ENCODE measurements at regions not wholly inside any gene's neighbourhood (a gene's known extent, or its start where the extent isn't known, plus 50 kb on each side); places are given as distances from the start of the nearest gene placed in this dataset.

- Mint-ChIP-seq H3K9me3 (peaks cover 9% of the 10 kb centered on the region), H3K36me3 (no peaks in the 10 kb centered on the region), H3K4me1 (ENCODE audit: low read depth) (no peaks in the 10 kb centered on the region), H3K4me3 (no peak overlapping the region), H3K27me3 (no peaks in the 10 kb centered on the region), H3K27ac (no peak overlapping the region)
- no peak for DNase-seq
- ChIA-PET POLR2A (no interaction called here), CTCF (no interaction called here)
- intact Hi-C loops (cut with micrococcal nuclease): no loop called here
Observed at GRCh38 chr3:21357241-21357640, 393.8 kb downstream of the ZNF385D start.

GRCh38 chr3:21356402-21356801 is 394.6 kb downstream of the ZNF385D start:
- CTCF ChIA-PET: no interaction called here
- no peaks in the 10 kb centered on the region for H3K27me3 Mint-ChIP-seq
- intact Hi-C loops (cut with micrococcal nuclease): no loop called here
- no peaks in the 10 kb centered on the region for H3K36me3 Mint-ChIP-seq
- no peak overlapping the region for H3K27ac Mint-ChIP-seq
- peaks cover 10% of the 10 kb centered on the region for H3K9me3 Mint-ChIP-seq
- POLR2A ChIA-PET: interaction anchor here (0.6 kb wide), 1 partner anchor 56 kb away, joined by 5 read pairs; no protein-coding TSS in a partner anchor
- H3K4me1 Mint-ChIP-seq (ENCODE audit: low read depth): no peaks in the 10 kb centered on the region
- no peak for DNase-seq
- no peak overlapping the region for H3K4me3 Mint-ChIP-seq

GRCh38 chr3:21345382-21345976 is 405.5 kb downstream of the ZNF385D start:
- Mint-ChIP-seq H3K4me1 (ENCODE audit: low read depth) (no peaks in the 10 kb centered on the region), H3K9me3 (peaks cover 6% of the 10 kb centered on the region)
- CTCF ChIA-PET: no interaction called here

GRCh38 chr3:21331857-21332256 is 419.2 kb downstream of the ZNF385D start:
- peaks cover 2% of the 10 kb centered on the region for H3K9me3 Mint-ChIP-seq
- no peak overlapping the region for H3K4me3 Mint-ChIP-seq
- no peak overlapping the region for H3K27ac Mint-ChIP-seq
- POLR2A ChIA-PET: no interaction called here
- no peaks in the 10 kb centered on the region for H3K36me3 Mint-ChIP-seq
- DNase-seq: no peak
- peaks cover 5% of the 10 kb centered on the region for H3K4me1 Mint-ChIP-seq (ENCODE audit: low read depth)
- H3K27me3 Mint-ChIP-seq: no peaks in the 10 kb centered on the region
- CTCF ChIA-PET: interaction anchor here (0.6 kb wide), 1 partner anchor 775 kb away, joined by 3 read pairs; no protein-coding TSS in a partner anchor
- intact Hi-C loops (cut with micrococcal nuclease): no loop called here

More at GRCh38 chr3:21345382-21345976, 405.5 kb downstream of the ZNF385D start:
- H3K27ac Mint-ChIP-seq: no peak overlapping the region
- no peaks in the 10 kb centered on the region for H3K36me3 Mint-ChIP-seq
- no peak overlapping the region for H3K4me3 Mint-ChIP-seq
- intact Hi-C loops (cut with micrococcal nuclease): no loop called here
- no peak for DNase-seq
- POLR2A ChIA-PET: no interaction called here
- no peaks in the 10 kb centered on the region for H3K27me3 Mint-ChIP-seq

- intact Hi-C loops (cut with micrococcal nuclease): no loop called here
- H3K27ac Mint-ChIP-seq: no peak overlapping the region
- H3K9me3 Mint-ChIP-seq: peaks cover 2% of the 10 kb centered on the region
- H3K4me1 Mint-ChIP-seq (ENCODE audit: low read depth): peaks cover 5% of the 10 kb centered on the region
- POLR2A ChIA-PET: no interaction called here
- H3K36me3 Mint-ChIP-seq: no peaks in the 10 kb centered on the region
- no peak for DNase-seq
- CTCF ChIA-PET: interaction anchor here (0.6 kb wide), 1 partner anchor 775 kb away, joined by 3 read pairs; no protein-coding TSS in a partner anchor
- no peaks in the 10 kb centered on the region for H3K27me3 Mint-ChIP-seq
- H3K4me3 Mint-ChIP-seq: no peak overlapping the region
Observed at GRCh38 chr3:21331321-21331720, 419.7 kb downstream of the ZNF385D start.

GRCh38 chr3:21330293-21330692 is 420.7 kb downstream of the ZNF385D start:
- POLR2A ChIA-PET: no interaction called here
- intact Hi-C loops (cut with micrococcal nuclease): no loop called here
- no peak overlapping the region for H3K4me3 Mint-ChIP-seq
- H3K9me3 Mint-ChIP-seq: peaks cover 2% of the 10 kb centered on the region
- H3K4me1 Mint-ChIP-seq (ENCODE audit: low read depth): peaks cover 5% of the 10 kb centered on the region
- no peak overlapping the region for H3K27ac Mint-ChIP-seq
- no peaks in the 10 kb centered on the region for H3K27me3 Mint-ChIP-seq
- DNase-seq: no peak
- CTCF ChIA-PET: no interaction called here
- no peaks in the 10 kb centered on the region for H3K36me3 Mint-ChIP-seq

GRCh38 chr3:21328711-21329390 is 422.2 kb downstream of the ZNF385D start:
- no peaks in the 10 kb centered on the region for H3K9me3 Mint-ChIP-seq
- H3K36me3 Mint-ChIP-seq: no peaks in the 10 kb centered on the region
- H3K27ac Mint-ChIP-seq: no peak overlapping the region
- CTCF ChIA-PET: no interaction called here
- DNase-seq: no peak
- no peak overlapping the region for H3K4me3 Mint-ChIP-seq
- POLR2A ChIA-PET: no interaction called here
- intact Hi-C loops (cut with micrococcal nuclease): no loop called here
- H3K4me1 Mint-ChIP-seq (ENCODE audit: low read depth): peaks cover 5% of the 10 kb centered on the region
- no peaks in the 10 kb centered on the region for H3K27me3 Mint-ChIP-seq

- H3K27ac Mint-ChIP-seq: no peak overlapping the region
- intact Hi-C loops (cut with micrococcal nuclease): no loop called here
- no peaks in the 10 kb centered on the region for H3K27me3 Mint-ChIP-seq
- ChIA-PET POLR2A (no interaction called here), CTCF (no interaction called here)
- no peak for DNase-seq
- H3K9me3 Mint-ChIP-seq: no peaks in the 10 kb centered on the region
- H3K4me3 Mint-ChIP-seq: no peak overlapping the region
- H3K36me3 Mint-ChIP-seq: no peaks in the 10 kb centered on the region
- peaks cover 5% of the 10 kb centered on the region for H3K4me1 Mint-ChIP-seq (ENCODE audit: low read depth)
Observed at GRCh38 chr3:21326704-21327475, 424.1 kb downstream of the ZNF385D start.

- H3K4me3 Mint-ChIP-seq: no peak overlapping the region
- peaks cover 5% of the 10 kb centered on the region for H3K9me3 Mint-ChIP-seq
- no peaks in the 10 kb centered on the region for H3K4me1 Mint-ChIP-seq (ENCODE audit: low read depth)
- H3K27me3 Mint-ChIP-seq: no peaks in the 10 kb centered on the region
- POLR2A ChIA-PET: no interaction called here
- intact Hi-C loops (cut with micrococcal nuclease): no loop called here
- no peak for DNase-seq
- CTCF ChIA-PET: no interaction called here
- H3K27ac Mint-ChIP-seq: no peak overlapping the region
- no peaks in the 10 kb centered on the region for H3K36me3 Mint-ChIP-seq
Observed at GRCh38 chr3:21314688-21315087, 436.3 kb downstream of the ZNF385D start.

GRCh38 chr3:21310891-21311290 is 440.1 kb downstream of the ZNF385D start:
- H3K9me3 Mint-ChIP-seq: peaks cover 11% of the 10 kb centered on the region
- POLR2A ChIA-PET: no interaction called here
- H3K27me3 Mint-ChIP-seq: no peaks in the 10 kb centered on the region
- DNase-seq: no peak
- H3K36me3 Mint-ChIP-seq: no peaks in the 10 kb centered on the region
- H3K4me1 Mint-ChIP-seq (ENCODE audit: low read depth): no peaks in the 10 kb centered on the region
- CTCF ChIA-PET: no interaction called here
- H3K27ac Mint-ChIP-seq: no peak overlapping the region
- no peak overlapping the region for H3K4me3 Mint-ChIP-seq
- intact Hi-C loops (cut with micrococcal nuclease): no loop called here

- Mint-ChIP-seq H3K36me3 (no peaks in the 10 kb centered on the region), H3K27ac (no peak overlapping the region), H3K27me3 (no peaks in the 10 kb centered on the region), H3K4me3 (no peak overlapping the region), H3K9me3 (peaks cover 13% of the 10 kb centered on the region), H3K4me1 (ENCODE audit: low read depth) (no peaks in the 10 kb centered on the region)
- POLR2A ChIA-PET: interaction anchor here (0.6 kb wide), 1 partner anchor 290 kb away, joined by 3 read pairs; no protein-coding TSS in a partner anchor
- intact Hi-C loops (cut with micrococcal nuclease): no loop called here
- no peak for DNase-seq
- CTCF ChIA-PET: no interaction called here
Observed at GRCh38 chr3:21310161-21310560, 440.8 kb downstream of the ZNF385D start.

- intact Hi-C loops (cut with micrococcal nuclease): no loop called here
- DNase-seq: no peak
- no peaks in the 10 kb centered on the region for H3K27me3 Mint-ChIP-seq
- peaks cover 27% of the 10 kb centered on the region for H3K9me3 Mint-ChIP-seq
- ChIA-PET POLR2A (no interaction called here), CTCF (no interaction called here)
- no peaks in the 10 kb centered on the region for H3K4me1 Mint-ChIP-seq (ENCODE audit: low read depth)
- H3K27ac Mint-ChIP-seq: no peak overlapping the region
- no peak overlapping the region for H3K4me3 Mint-ChIP-seq
- no peaks in the 10 kb centered on the region for H3K36me3 Mint-ChIP-seq
Observed at GRCh38 chr3:21297304-21297703, 453.7 kb downstream of the ZNF385D start.
